GM04503 (cell line): ENCODE measurements at regions not wholly inside any gene's neighbourhood (a gene's known extent, or its start where the extent isn't known, plus 50 kb on each side); places are given as distances from the start of the nearest gene placed in this dataset.
"Not testable (repeated sequence)": the region's sequence is repeated elsewhere in the genome, so short reads cannot be mapped to it uniquely, and the experiment has no call there.

Experiments used
- DNase-seq: peaks from one replicate; pipeline ENCODE4 v3.0.0-alpha.2; 2012; ENCODE audit warnings: low read depth

DNA sequence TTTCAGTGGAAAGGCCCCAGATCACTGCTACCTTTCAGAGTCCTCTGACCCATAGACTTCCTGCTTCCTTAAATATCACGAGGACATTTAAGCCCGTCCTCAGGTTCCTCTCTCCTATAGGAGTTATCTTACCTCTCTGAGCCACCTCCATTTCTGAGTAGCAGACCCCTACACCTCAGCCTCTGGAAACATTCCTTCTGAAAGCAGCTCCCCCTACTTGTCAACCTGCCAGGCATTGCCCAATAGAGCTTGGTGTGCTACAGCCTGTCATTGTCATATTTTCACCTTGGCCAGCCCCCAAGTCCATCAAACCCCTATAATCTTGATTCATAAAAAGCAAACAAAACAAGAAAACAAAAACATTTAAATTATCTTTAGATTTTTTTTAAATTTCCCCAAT, 717.9 kb upstream of the SLC8A1 start:
- DNase-seq, result no peak

DNA sequence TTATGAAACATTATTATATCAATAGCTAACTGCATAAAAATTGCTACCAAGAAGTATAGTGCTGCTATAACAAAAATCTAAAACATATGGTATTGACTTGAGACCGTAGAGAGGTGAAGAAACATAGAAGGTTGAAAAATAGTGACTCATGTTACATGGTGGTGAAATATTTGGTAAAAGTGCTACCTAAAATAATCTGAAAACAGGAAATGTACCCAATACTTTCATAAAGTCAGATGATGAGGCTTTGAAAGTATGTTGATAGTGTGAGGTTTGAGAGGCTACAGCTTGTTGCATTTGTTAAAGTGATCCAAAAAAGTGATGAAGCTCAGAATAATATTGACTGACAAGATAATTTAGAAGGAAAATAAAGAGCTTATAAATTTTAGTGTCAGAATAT, 718.7 kb upstream of the SLC8A1 start:
- DNase-seq, result no peak

DNA sequence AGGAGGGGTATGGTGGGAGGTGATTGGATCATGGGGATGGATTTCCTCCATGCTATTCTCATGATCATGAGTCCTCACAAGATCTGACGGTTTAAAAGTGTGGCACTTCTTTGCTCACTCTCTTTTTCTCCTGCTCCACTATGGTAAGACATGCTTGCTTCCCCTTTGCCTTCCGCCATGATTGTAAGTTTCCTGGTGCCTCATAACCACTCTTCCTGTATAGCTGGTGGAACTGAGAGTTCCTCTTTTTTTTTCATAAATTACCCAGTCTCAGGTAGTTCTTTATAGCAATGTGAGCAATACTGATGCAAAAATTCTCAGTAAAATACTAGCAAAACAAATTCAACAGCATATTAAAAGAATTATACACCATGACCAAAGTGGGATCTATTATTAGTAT, 728.5 kb upstream of the SLC8A1 start:
- no peak for DNase-seq

DNA sequence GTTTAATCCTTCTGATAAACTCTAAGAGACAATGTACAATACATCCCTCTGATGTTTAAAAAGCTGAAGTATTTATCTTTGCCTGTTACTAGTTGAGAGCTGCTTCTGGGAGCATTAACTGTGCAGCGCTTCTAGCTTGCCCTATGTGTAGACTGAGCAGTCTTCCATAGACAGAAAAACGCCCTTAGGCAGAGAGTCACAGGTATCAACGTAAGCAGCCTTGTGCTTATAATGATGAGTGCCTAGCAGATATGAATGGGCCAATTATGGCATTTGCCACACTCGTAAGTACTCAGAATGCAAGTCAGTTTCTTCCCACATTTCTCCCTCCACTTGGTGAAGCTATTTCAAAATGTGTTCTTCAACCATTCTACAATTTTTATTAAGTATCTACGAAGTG, 731.1 kb upstream of the SLC8A1 start:
- no peak for DNase-seq

DNA sequence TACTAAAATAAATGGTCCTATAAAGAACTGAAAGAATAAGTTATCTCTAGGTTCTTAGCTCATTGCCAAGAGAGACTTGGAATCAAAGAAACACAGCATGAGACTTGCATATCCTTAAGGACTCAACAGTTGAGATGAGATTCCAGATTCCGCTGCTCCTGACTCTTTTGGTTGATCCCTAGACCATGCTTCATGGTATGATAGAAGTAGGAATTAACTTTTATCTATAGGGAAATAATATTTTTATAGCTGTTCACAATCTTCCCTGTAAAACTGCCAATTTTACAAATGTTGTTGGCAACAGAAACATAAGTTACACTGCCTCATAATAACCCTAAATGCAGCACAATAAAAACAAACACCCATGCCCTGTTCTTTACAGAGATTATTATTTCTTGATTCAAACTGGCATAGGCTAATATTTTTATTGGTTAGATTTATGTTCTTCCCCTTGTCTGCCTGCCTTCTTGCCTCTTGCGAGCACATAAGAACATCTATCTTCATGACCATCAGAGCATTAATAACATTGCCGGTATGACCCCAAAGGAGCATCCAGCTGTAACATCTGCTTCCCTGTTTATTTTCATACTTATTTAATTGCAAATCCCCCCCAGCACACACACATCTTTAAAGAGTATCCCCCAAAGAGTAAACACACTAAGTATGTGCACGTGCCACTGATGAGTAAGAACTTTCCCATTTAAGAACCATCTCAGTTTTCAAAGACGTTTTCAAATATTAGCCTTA, 735.7 kb upstream of the SLC8A1 start:
- DNase-seq, result no peak

DNA sequence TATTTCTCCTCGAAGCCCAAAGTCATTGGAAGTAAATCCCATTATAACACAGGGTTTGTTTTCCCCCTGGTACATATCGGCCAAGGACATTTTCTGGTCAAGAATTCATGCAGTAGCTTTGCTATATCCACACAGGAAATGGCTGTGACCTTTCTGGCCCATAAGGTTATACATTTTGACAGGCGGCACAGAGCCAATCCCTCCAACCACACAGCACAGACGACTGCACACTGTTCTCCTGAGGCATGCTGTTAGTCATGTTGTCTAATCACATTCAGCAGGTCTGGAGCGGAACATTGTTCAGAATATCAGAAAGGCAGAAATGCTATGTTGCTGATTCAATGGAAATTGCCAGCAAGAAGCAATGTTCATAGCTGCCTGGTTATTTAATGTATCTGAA, 742.3 kb upstream of the SLC8A1 start:
- no peak for DNase-seq

DNA sequence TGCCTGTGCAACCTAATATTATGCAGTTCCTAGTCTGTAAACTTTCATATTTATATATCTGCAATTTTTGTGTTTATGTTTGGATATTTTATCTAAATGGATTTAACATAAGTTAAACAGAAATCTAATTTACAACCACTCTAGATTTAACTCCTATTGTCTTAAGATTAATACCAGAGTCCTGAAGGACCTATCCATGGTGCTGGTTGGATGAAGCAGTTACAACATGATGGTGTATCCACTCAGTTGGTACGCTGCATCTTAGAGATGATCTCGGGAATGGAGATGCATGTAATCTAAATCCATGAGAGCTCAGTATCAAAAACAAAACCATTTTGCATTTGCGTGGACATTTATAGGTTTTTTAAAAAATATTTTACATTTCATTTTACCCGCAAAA, 745.9 kb upstream of the SLC8A1 start:
- no peak for DNase-seq

DNA sequence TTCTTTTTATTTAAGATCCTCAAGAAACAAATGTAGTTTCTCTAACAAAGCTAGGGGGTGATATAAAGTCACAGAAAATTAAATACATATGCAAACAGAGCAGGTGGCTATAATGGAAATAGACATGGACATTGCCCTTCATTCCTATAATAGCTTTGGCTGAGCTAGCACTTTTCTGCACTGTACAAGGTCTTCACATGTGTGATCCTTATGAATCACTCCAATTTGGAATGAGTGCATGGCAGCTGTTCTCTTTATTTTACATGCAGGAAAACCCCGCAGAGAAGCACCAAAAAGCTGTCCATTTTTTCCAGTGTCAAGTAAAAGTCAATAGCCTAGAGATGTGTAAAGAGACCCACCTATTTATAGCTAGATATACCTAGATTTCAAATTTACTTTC, 747.4 kb upstream of the SLC8A1 start:
- DNase-seq, result no peak

DNA sequence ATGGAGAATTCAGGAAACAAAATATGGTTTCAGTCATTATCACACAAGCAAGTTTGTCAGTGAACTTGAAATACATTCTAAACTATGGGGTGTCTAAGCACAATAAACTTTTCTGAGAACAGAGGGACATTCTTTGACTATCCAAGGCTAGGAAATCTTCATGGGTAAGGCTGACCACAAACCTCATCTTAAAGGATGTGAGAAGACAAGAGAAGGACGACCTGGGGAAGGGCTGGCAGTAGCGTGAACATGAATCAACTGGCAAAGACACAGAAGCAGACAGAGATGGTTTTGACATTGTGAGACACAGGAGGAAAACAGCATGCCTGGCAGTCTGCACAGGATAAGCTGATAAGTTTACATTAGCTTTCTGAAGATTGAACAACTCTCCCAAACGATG, 752.4 kb upstream of the SLC8A1 start:
- DNase-seq, result no peak

DNA sequence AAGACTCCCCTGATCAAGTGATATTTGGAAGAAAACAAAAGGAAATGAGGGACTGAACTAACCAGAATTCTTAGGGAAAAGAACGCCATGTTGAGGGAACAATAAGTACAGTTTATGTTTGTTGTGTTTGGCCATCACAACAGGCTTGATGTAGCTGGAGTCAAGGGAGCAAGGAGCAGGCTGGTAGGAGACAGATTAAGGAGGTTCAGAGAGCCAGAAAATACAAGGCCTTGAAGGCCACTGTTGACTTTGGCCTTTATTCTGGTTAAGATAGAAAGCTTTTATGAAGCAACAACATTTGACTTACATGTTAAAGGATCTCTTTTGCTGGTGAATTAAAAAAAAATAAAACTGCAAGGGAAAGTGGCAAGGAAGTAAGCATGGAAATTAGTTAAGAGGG, 754.1 kb upstream of the SLC8A1 start:
- no peak for DNase-seq

DNA sequence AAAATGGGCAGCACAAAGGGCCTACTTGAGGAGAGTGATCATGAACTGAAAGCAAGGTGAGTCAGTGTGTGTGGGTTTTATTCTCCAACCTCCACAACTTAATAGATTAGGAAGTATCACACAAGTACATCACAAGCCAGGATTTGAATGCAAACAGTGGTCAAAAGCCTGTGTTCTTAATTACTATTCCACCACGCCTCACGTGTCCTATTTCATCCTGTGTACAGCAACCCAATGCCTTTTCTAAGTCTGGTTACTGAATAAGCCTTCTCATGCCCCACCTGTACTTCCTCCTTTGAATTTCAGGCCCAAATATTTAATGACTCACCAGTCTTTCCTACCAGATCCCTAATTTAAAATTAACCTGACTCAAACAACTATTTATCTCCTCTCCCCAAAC, 755.7 kb upstream of the SLC8A1 start:
- DNase-seq, result no peak

DNA sequence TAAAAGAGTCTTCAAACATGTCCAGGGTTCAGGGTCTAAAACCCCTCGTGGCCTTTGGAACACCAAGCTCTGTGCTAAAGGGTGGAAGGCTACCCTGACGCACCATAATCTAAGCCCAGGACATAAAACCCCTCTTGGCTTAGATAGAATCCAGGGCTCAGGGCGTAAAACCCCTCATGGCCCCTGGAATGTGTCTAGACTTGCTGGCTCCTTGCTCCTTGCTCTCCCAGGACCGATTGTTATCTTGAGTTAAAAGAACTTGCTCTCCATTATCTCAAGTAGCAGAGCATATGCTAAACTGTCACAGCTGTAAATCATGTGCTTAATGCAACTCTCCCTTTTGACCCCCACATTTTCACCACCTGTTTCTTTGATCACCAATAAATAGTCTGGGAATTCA, 758.1 kb upstream of the SLC8A1 start:
- DNase-seq, result not testable (repeated sequence)

DNA sequence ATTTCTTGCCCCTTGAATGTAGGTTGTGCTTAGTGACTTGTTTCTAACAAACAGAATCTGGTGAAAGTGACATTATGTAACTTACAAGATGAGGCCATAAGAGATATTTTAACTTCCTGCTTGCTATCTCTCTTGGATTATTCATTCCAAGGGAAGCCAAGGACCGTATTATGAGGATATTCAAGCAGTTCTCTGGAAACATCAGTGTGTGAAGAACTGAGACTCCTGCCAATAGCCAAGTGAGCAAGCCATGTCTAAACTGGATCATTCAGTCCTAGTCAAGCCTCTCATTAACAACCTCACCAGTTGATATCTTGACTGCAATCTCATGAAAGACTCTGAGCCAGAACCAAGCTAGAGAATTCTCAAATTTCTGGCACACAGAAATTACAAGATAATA, 765.1 kb upstream of the SLC8A1 start:
- DNase-seq, result no peak

DNA sequence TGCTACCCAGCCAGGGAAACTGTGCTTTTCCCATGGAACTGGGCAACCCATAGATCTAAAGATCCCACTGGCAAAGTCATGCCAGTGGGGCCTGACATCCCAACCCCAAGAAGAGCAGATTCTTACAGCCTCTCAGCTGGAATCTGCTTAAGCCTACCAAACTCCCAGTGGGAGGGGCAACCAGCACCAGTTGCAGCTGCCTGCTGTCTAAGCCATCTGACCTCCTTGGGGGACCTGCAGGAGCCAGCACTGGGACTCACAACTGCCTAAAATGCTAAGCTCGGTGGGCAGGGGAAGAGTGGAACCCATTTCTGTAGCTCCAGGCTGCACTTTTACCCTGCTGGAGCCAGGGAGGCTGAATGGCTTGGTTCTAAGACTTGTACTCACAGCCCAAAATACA, 770.7 kb upstream of the SLC8A1 start:
- DNase-seq, result no peak

DNA sequence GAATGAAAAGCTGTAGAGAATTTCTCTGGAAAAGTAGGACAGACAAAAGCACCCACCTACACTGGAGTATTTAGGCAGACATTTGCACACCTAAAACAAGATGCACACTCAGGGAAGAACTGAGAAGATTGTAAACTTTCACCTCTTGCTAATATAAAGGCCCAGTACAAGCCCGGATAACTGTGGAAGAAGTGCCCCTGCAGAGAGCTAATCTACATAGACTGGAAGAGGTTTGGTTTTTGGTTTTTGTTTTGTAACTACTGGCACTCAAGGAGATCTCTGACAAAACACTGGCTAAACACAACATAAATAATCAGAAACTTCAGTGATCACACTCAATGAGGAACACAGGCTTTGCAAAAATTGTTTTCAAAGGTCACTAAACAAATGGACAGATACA, 782.2 kb upstream of the SLC8A1 start:
- no peak for DNase-seq

DNA sequence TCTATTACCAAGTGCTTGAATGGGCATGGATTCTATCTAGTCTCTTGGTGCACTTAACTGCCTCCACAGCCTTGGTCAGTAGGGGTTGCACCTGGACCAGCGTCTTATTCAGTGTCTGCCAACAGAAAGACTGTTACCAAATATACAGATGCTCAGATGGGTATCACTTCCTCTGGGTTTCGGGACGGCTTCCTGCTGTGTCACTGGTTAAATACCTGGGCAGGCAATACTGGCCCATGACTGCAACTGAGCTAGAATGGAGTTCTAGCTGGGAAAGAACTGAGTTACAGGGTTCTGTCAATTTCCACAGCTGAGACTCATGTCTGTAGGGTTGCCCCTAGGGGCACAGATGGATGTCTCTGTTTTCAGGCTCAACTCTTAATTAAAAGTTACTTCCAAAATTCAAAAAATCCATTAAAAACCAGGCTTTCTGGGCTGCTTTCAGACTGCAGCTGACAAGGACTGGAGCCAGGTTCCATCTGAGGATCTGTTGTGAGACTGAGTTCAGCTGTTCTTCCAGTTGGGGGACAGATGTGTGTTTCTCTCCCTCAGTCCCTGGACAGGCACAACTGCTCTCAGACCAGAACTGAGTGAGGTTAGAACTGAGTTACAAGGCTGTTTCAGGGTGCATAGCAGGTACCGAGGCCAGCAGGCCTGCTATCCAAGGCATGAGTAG, 789.6 kb upstream of the SLC8A1 start:
- DNase-seq, result no peak

DNA sequence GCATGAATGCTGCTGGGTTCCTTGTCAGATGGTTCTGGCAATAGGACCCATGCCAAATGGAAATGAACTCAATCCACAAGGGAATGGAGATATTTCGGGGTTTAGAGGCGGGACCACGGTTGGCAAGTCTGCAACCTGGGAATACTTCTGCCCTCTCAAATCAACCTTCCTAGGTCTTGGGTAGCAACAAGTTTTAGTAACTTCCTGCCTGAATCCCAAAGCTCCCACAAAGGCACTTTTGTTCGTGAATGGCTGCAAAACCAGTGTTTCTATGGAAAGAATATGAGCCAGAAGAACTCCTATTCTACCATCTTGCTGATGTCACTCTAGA, 790.1 kb upstream of the SLC8A1 start:
- DNase-seq, result no peak

DNA sequence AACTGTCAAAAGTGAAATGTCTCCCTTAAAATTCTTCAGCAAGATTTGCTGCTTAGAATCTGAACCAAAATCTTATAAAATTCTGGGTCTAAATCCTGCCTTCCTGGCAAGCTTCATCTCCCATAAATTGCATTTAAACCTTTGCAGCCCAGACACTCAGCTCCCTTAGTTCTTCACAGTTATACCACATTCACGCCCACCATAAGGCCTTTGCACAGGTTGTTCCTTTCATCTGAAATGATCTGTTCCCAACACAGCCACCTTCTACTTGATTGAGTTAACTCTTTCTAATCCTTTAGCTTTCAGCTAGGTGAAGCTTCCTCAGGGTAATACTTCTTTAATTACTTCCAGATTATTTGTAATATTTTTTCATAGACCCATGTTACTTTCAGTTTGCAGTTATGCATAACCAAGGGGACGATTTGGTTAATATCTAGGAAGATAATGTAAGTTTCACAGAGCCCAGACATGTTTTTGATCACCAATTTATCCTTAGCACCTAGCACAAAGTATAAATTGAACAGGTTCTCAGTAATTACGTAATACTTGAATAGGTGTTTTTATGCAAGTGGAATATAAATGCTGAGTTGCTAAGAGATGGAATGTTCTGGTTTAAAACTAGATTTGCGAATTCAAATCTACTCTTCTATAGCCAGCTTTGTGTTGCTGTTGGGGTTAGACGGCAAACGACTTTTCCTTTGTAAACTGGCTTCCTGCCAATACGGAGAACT, 779.7 kb upstream of the PKDCC start:
- no peak for DNase-seq

DNA sequence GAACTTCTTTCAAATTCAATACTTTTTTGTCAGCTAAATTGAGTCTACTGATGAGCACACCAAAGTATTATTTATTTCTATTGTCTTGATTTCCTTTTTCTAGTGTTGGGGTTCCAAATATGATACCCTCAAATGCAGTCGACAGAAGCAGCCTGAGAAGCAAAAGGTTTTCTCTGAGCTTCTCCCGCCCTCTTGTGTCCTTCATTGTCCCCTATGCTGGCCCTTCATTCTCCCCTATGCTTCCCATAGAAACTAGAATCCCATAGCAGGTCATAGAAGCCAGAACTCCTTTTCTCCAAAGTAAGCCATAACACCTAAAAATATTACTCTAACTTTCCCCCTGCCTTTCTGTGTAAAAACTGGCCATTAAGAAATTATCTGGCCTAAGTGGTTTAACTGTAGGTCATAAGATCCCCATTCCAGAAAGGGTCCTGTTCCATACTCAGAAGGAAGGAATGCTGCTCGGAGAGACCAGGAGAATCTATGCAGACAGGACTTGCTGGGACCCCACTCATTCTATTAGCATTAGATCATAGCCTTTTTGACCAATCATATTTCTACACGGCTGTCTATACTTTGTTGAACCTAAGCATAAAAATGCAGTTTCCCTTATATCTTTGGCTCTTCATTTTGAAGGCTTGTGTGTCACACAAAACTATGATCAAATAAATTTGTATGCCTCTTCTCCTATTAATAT, 764.6 kb upstream of the PKDCC start:
- no peak for DNase-seq

DNA sequence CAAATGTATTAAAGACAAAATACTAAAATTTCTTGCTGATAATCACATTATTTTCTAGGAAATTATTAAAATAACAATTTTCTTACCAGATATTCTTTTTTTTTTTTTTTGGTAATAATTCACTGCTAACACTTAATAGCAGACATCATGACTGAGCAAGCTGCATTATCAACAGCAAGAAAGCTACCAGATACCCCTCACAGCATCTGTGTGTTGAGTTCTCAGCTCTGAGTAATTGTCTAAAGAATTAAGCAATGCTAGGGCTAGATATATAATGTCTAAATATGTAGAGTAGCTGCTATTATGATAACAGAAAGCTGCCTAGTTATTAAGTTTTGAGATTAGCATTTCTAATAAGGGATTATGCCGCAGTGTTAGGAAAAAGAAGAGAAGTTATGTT, 754.3 kb upstream of the PKDCC start:
- no peak for DNase-seq

DNA sequence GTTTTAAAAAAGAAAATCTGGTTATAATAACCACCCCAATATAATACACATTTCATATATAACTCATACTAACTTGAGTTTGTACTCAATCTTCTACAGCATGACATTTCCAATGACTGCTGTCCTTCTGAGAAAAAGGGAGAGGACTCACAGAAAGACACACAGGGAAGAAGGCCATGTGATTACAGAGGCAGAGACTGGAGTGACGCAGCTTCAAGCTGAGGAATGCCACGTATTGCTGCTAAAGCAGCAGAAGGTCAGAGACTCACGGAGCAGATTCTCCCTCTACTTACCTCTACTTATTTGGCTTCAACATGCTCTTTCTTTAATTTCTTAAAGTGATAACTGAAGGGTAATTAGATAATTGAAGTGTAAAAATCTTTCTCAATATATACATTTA, 753.5 kb upstream of the PKDCC start:
- DNase-seq, result no peak

DNA sequence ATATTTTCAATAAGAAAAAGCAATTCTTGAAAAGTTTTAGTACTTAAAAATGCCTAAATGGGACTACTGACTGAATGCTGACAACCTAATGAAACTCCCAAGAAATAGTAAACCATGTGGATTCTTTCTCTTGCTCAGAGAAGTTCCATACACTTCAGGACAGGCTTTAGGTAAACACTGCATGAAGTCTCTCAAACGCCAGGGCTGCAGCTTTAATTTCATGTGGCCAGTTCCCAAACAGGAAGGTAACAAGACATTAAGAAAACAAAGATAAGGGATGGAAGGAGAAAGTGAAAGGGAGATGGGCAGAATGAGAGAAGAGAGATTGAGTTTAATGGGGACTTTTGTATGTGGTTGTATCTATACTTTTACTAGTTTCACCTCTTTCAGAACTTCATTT, 734.7 kb upstream of the PKDCC start:
- no peak for DNase-seq

DNA sequence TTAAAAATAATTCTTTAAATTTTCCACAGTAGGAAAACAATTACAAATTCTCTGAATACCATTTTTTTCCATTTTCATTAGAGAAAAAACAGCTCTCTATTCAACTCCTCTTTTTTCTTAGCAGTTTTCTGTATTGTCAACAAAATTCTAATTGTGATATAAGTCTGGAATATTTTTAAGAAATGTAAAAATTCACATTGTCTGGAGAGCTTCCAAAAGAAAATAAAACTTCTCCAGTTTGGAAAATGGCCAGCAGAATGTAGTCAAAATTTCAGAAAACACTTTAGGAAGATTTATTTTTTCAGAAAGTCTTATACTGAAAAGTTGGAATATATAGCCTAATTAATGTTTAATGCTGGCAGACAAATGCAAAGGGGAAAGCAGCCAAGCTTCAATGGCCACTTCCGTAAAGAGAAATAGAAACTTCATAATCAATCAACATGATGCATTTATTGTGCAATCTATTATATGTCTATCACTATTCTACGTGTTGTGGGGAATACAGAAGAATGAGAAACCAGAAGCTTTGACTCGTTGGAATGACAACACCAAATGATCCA, 733.2 kb upstream of the PKDCC start:
- DNase-seq, result no peak
